Left ventricle myocardium inferior (tissue), 1 donor: ENCODE measurements at regions not wholly inside any gene's neighbourhood (a gene's known extent, or its start where the extent isn't known, plus 50 kb on each side); places are given as distances from the start of the nearest gene placed in this dataset.
A peak's percentile ranks its signal among the peaks of the same experiment; 100 is the strongest.

Source experiments
- DNase-seq: peaks from one replicate; pipeline ENCODE4 v3.0.0-alpha.2; 2020
- H3K27ac ChIP-seq: fragments of 200-600 bp; replicated peaks from 2 replicates; pipeline ENCODE4 v1.8.0; 2021
- H3K27me3 ChIP-seq: fragments of 200-600 bp; 2 replicates; pipeline ENCODE4 v1.8.0; 2021; ENCODE audit warnings: low read depth
- H3K36me3 ChIP-seq: fragments of 200-600 bp; 2 replicates; pipeline ENCODE4 v1.8.0; 2021
- H3K4me1 ChIP-seq: fragments of 200-600 bp; 2 replicates; pipeline ENCODE4 v1.8.0; 2021
- H3K4me3 ChIP-seq: fragments of 200-600 bp; 2 replicates; pipeline ENCODE4 v1.8.0; 2021; ENCODE audit warnings: mild to moderate bottlenecking, moderate library complexity
- H3K9me3 ChIP-seq: fragments of 200-600 bp; replicated peaks from 2 replicates; pipeline ENCODE4 v1.8.0; 2021
- intact Hi-C: fragments of 100-400 bp; cut with micrococcal nuclease; formaldehyde crosslinking; loops from one replicate; pipeline ENCODE4 v1.11.0; 2022
- TF ChIP-seq, protein P1 (sequence below): fragments of 200-600 bp; IDR thresholded peaks from 2 replicates; pipeline ENCODE4 v1.8.0; 2021; ENCODE audit warnings: antibody characterized with exemption, mild to moderate bottlenecking, borderline replicate concordance
- donor health status: DM: no; HTN: yes; CAD: no; lungs with severe emphysema.

DNA sequence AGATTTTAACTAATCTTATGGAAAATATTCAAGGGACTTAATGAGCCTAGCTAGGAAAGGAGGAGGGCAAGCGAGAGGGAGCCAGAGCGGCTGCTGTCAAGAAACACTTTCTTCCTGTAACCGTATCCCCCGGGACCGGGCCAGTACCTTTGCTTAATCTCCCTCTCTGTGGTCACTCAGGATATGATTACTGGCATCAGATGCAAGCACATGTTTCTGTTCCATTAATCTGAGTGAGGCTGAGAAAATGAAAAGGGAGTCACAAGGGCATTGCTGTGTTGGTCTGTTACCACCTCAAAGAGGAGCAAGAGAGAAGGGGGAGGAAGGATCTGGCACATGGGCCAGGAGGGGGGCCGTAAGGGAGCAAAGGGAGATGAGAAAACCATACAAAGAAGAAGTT lies 356.7 kb upstream of the GATB start:
- no peak overlapping the region for H3K4me3 ChIP-seq
- intact Hi-C loops, result no loop called here
- H3K27me3 ChIP-seq, result no peaks in the 10 kb centered on the region
- peaks cover 25% of the 10 kb centered on the region for H3K4me1 ChIP-seq
- H3K27ac ChIP-seq, result no peak overlapping the region
- TF ChIP-seq, protein P1, sequence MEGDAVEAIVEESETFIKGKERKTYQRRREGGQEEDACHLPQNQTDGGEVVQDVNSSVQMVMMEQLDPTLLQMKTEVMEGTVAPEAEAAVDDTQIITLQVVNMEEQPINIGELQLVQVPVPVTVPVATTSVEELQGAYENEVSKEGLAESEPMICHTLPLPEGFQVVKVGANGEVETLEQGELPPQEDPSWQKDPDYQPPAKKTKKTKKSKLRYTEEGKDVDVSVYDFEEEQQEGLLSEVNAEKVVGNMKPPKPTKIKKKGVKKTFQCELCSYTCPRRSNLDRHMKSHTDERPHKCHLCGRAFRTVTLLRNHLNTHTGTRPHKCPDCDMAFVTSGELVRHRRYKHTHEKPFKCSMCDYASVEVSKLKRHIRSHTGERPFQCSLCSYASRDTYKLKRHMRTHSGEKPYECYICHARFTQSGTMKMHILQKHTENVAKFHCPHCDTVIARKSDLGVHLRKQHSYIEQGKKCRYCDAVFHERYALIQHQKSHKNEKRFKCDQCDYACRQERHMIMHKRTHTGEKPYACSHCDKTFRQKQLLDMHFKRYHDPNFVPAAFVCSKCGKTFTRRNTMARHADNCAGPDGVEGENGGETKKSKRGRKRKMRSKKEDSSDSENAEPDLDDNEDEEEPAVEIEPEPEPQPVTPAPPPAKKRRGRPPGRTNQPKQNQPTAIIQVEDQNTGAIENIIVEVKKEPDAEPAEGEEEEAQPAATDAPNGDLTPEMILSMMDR, result no peak
- no peak for DNase-seq
- H3K36me3 ChIP-seq, result no peaks in the 10 kb centered on the region
- peaks cover 10% of the 10 kb centered on the region for H3K9me3 ChIP-seq

DNA sequence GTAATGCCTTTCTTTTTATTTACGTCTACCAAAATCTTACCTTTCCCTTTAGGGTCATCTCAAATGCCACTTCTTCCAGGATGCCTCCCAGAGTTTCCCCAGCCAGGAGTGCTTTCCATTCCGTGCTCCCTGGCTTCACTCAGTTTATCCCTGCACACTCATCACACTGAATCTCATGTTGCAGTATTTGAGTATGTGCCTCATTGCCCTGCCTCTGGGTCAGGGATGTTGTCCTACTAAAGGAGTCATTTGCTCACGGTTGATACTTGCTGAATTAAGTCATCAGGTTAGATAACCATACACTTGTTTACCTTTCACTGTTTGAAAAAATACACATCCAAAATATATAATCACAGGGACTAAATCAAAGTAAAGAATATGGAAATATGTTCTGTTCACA lies 356.2 kb upstream of the GATB start:
- peaks cover 5% of the 10 kb centered on the region for H3K9me3 ChIP-seq
- H3K27ac ChIP-seq, result no peak overlapping the region
- H3K27me3 ChIP-seq, result no peaks in the 10 kb centered on the region
- H3K36me3 ChIP-seq, result no peaks in the 10 kb centered on the region
- no peak overlapping the region for H3K4me3 ChIP-seq
- intact Hi-C loops, result no loop called here
- DNase-seq, result no peak
- peaks cover 30% of the 10 kb centered on the region for H3K4me1 ChIP-seq
- TF ChIP-seq, protein P1, result no peak

DNA sequence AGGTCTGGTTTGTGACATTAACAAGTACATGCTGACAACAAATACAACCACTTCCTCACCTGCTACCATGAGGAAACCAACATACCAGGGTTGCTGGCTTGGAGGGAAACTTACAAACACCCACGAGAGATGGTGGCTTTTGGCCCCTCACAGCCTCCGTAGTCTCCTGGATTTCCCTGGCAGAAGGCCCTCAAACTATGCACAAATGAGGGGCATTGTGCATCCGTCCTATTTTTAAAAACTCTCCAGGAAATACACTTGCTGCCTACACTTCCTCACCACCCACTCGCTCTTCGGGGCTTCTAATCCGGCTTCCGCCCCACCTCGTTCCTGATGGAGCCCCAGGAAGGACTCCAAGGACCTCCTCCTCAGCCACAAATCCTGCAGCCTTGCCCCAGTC lies 355.0 kb upstream of the GATB start:
- no peak for DNase-seq
- Histone ChIP-seq H3K27ac (peak overlapping the region; percentile 44), H3K4me1 (peaks cover 37% of the 10 kb centered on the region), H3K36me3 (no peaks in the 10 kb centered on the region), H3K27me3 (no peaks in the 10 kb centered on the region), H3K4me3 (no peak overlapping the region), H3K9me3 (no peaks in the 10 kb centered on the region)
- intact Hi-C loops, result no loop called here
- TF ChIP-seq, protein P1, result no peak

DNA sequence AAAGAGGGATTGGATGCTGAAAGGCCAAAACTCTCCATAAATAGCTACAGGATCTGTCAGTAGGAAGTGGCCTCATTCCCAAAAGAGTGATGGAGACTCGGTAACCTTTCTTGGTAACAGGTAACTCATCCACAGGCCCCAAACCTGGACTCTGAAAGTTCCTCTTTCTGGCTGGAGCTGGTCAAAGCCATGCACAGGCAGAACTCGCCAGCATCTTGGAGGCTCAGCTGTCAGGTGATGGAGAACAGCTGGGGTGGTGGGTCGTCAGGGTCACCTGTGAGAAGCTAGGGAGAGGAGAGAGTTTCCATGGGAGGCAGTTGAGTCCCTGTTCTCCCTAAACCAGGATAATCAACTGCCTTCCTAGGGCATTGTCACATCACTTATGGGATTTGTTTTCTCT lies 354.3 kb upstream of the GATB start:
- no peaks in the 10 kb centered on the region for H3K9me3 ChIP-seq
- TF ChIP-seq, protein P1, result no peak
- no peak for DNase-seq
- H3K27me3 ChIP-seq, result no peaks in the 10 kb centered on the region
- no peak overlapping the region for H3K4me3 ChIP-seq
- peaks cover 44% of the 10 kb centered on the region for H3K4me1 ChIP-seq
- H3K27ac ChIP-seq, result peak overlapping the region; percentile 44
- intact Hi-C loops, result no loop called here
- no peaks in the 10 kb centered on the region for H3K36me3 ChIP-seq

DNA sequence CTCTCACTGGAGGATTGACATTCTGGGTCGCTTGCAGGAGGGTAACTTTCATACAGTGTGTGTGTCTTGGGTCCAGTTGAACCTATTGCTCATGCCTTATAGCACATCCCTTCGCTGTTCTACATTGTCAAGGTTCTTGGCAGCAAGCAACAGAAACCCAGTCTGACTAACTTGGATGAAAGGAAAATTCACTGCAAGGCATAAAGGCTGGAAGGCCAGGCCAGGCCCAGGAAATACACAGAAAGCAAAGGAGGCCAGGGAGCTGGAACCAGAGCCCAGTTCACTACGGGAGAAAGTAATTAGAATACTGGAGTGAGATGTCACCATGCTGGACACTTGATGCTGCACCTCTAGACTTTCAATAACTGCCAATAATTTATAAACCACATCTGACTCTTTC lies 353.8 kb upstream of the GATB start:
- DNase-seq, result no peak
- Histone ChIP-seq H3K27me3 (no peaks in the 10 kb centered on the region), H3K27ac (no peak overlapping the region), H3K9me3 (no peaks in the 10 kb centered on the region), H3K4me1 (peaks cover 49% of the 10 kb centered on the region), H3K4me3 (no peak overlapping the region), H3K36me3 (no peaks in the 10 kb centered on the region)
- intact Hi-C loops, result no loop called here
- TF ChIP-seq, protein P1, result no peak

DNA sequence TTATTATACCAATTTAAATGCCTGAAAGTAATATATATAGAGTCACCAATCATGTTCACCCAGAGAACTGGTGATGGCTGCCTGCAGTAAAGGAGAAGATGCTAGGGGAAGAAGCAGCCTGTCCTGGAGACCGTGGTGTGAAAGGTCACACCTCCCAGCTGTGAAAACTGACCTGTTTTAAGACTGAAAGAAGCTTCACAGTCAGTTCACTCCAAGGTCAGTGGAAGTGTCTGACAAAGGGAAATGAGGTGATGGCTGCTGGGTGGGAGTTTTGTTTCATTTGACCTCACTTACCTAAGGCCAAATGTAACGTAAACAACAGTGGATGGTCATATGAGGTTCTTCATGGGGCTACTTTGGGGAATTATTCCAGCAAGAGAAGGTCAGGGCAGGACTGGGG lies 352.1 kb upstream of the GATB start:
- TF ChIP-seq, protein P1, result no peak
- intact Hi-C loops, result no loop called here
- Histone ChIP-seq H3K27me3 (no peaks in the 10 kb centered on the region), H3K36me3 (no peaks in the 10 kb centered on the region), H3K9me3 (no peaks in the 10 kb centered on the region), H3K4me1 (peaks cover 63% of the 10 kb centered on the region), H3K4me3 (no peak overlapping the region), H3K27ac (no peak overlapping the region)
- DNase-seq, result no peak
